Activated CD8-positive, alpha-beta memory T cell treated with anti-CD3 and anti-CD28 coated beads for 24 hours (primary cell): ENCODE measurements at regions not wholly inside any gene's neighbourhood (a gene's known extent, or its start where the extent isn't known, plus 50 kb on each side); places are given as distances from the start of the nearest gene placed in this dataset.
"Not testable (repeated sequence)": the region's sequence is repeated elsewhere in the genome, so short reads cannot be mapped to it uniquely, and the experiment has no call there.

ENCODE experiments used
- DNase-seq: peaks from one replicate; pipeline ENCODE4 v3.0.0-alpha.2; 2020

GRCh38 chr2:22958308-22958707 lies 426.7 kb upstream of the KLHL29 start:
- DNase-seq: no peak

DNA sequence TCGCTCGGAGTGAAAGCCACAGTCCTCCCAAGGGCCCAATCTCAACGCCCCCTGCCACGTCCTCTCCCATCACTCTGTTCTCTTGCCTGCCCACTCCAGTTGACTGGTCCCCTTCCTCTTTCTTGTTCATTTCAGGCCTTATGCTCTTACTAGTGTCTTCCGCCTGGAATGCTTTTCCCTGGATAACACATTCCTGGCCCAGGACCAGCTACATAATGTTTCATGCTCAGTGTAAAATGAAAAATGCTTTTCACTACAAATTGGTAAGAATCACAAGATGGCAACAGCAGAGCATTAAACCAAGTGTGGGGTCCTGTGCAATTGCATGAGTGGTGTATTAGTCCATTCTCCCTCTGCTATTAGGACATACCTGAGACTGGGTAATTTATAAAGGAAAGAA lies 417.2 kb upstream of the KLHL29 start:
- no peak for DNase-seq

- no peak for DNase-seq
These were observed 414.5 kb upstream of the KLHL29 start for GRCh38 chr2:22970284-22970975.

DNA sequence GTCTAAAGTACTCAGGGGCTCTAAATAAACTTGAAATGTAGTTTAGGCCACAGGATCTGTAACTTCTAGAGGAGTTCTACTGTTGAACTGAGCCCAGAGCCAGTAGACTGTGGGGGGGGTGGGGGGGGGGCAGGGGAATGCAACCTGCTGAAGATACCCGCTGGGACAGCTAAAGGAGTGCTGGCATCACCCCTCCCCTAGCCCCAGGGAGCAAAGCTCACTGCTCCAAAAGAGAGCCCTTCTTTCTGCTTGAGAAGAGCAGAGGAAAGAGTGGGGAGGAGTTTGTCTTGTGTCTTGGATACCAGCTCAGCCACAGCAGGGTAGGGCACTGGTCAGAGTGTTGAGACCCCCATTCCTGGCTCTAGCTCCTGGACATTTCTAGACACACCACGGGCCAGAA lies 414.0 kb upstream of the KLHL29 start:
- DNase-seq: no peak

- DNase-seq: no peak
These were observed 403.2 kb upstream of the KLHL29 start for GRCh38 chr2:22981785-22982184.

GRCh38 chr2:22984152-22984551 lies 400.8 kb upstream of the KLHL29 start:
- DNase-seq: not testable (repeated sequence)

- DNase-seq: no peak
These were observed 394.7 kb upstream of the KLHL29 start for GRCh38 chr2:22990246-22990645.

DNA sequence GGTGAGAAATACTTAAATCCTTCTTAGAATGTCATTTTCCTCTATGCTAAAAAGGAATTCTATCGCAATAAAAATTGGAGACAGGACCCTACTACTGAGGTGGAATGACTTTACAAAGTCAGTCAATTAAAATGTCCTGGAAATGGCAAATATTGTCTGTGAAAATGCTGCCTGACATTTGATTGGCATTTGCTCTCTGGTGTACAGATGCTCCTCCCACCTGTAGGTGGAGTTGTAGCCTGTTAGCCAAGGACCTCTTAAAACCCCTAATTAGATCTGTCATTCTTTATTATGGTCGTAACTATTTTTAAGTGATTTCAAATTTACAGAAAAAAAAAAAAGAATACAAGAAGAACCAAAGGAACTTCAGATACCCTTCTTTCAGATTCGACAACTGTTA lies 393.1 kb upstream of the KLHL29 start:
- no peak for DNase-seq

DNA sequence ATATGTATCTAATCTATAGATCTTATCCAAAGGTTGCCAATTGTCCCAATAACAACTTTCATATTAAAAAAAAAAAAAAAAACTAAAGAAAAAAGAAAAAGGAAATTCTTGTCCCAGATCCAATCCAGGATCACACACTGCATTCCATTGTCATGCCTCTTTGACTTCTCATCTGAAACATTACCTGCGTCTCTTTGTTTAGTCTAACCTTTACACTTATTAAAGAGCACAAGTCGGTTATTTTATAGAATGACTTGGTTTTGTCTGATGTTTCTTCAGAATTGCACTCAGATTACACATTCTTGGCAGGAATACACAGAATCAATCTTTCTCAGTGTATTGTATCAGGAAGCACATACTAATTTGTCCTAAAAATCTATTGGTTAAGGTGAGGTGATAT lies 392.5 kb upstream of the KLHL29 start:
- DNase-seq: no peak

DNA sequence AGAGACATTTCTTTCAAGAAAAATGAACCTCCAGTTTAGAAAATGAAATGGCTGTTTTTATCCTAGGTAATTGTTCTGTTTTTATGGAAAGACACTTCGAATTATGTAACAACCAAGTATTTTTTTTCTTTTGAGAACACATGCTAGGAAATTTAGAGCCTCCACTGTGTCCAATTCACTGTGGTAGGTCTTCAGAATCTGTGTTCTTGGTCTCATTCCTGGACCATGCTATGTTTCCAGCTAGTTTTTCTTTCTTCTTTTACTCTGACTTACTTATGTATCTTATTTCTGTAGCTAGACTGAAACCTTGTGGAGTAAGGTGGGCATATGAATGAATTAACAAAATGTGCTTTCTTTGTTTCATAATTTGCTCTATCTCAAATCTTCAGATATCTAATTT lies 391.7 kb upstream of the KLHL29 start:
- DNase-seq: no peak

DNA sequence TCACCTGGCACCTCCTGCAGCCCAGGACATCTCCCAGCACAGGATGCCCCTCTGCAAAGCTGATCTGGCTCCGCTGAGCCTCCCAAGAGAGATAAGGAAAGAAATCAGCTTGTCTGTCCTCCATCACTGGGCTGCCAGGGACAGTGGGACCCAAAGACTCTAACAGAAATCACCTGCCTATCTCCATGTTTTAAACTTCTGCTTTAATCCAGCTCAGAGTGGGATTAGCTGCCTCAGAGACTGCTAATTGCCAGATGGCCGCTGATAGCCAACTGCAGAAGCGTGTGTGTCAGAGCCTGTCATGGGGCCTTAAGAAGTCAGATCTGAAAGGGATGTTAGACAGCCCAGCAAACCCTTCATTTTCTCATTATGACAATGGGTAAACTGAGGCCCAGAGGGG lies 389.4 kb upstream of the KLHL29 start:
- no peak for DNase-seq

GRCh38 chr2:22996911-22997310 lies 388.1 kb upstream of the KLHL29 start:
- no peak for DNase-seq

DNA sequence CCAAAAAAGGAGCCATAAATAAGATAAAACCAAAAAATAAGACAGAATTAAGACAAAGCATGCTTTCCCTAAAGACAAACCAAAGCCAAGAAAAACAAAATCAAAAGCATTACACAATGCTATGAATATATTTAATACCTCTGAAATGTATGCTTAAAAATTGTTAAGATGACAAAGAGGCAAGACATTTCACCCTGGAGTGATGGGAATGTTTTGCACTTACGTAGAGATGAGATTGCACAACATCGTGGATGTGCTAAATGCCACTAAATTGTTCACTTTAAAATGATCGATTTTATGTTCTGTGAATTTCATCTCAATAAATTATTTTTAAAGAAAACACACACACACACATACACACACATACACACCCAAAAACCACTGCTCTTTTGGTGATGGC lies 386.6 kb upstream of the KLHL29 start:
- DNase-seq: no peak

GRCh38 chr2:22999951-23000350 lies 385.0 kb upstream of the KLHL29 start:
- no peak for DNase-seq

- DNase-seq: no peak
These were observed 382.7 kb upstream of the KLHL29 start for GRCh38 chr2:23002234-23002633.

DNA sequence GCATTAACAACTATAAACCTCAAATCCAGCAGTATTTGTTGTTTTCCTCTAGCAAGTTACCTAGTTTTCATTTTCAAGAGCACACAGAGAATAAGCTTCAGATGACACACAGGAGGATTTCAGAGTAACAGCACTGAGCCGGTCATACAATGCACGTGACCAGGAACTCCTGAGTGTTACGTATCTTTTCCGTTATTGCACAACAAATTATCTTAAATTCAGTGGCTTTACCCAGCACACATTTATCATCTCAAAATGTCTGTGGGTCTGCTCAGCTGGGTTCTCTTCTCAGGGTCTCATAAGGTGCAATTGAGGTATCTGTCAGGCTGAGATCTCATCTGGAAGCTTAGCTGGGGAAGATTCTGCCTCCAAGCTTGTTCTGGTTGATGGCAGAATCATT lies 379.5 kb upstream of the KLHL29 start:
- no peak for DNase-seq

GRCh38 chr2:23007631-23008235 lies 377.2 kb upstream of the KLHL29 start:
- DNase-seq: no peak

GRCh38 chr2:23008440-23008839 lies 376.5 kb upstream of the KLHL29 start:
- DNase-seq: no peak

DNA sequence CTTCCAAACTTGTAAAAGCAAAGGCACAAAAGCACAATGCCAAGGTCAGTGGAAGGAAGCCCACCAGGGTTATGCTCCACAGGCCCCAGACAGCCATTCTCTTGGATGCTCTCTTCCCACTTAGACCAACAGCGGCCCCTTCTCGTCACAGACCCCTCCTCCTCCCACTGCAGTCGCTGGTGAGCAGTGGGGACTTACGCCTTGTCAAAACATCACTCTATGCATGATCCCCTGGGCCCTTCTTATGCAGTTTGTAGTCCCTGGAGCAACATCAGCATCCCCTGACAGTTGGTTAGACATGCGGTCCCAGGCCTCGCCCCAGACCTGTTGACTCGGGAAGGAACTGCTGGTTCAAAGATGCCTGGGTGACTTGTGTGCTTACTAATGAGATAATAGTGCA lies 376.0 kb upstream of the KLHL29 start:
- DNase-seq: no peak

GRCh38 chr2:23009545-23010149 lies 375.3 kb upstream of the KLHL29 start:
- no peak for DNase-seq

- DNase-seq: no peak
These were observed 372.5 kb upstream of the KLHL29 start for GRCh38 chr2:23012499-23012898.

DNA sequence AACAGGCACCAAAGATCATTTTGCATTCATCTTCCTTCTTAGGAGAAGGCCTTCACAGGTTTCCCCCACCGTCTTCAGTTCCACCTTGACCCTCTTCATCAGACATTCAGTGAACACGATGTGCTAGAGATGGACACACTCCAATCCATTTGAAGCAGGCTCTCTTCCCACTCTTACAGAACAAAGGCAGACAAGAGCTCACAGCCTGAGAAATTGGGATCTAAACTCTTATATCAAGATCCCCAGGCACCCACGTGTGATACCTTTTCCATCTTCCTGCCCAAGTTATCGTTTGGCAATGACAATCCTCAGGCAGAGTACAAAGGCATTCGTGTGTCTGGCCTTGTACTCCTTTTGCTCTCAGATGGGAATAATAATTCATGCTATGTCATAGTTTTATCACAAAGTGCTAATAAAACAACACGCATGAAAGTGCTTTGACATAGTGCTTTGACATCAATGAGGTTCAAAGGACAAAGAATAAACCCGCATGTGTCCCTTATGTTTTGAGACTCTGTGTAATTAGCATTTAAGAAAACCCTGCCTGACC lies 369.3 kb upstream of the KLHL29 start:
- DNase-seq: no peak

DNA sequence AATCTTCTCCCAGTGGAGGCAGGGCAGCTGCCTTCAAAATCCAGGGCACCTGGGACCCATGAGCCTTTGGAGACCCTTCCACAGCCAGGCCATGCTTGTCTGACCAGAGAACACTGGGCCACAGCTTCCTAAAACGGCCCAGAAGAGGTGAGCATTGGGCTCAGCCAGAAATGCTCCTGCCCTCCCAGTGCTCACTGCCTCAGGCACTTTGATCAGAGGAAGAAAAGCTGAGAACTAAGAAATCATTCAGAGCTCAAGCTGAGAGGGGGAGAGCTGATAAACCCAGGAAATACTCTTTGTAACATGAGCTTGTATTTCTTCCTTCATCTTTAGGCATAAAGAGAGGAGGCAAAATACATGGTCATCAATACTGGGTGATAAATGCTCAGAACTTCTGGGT lies 365.5 kb upstream of the KLHL29 start:
- DNase-seq: no peak

- no peak for DNase-seq
These were observed 364.3 kb upstream of the KLHL29 start for GRCh38 chr2:23020659-23021058.
